ENCODE measurements at regions not wholly inside any gene's neighbourhood (a gene's known extent, or its start where the extent isn't known, plus 50 kb on each side); places are given as distances from the start of the nearest gene placed in this dataset.

DNA sequence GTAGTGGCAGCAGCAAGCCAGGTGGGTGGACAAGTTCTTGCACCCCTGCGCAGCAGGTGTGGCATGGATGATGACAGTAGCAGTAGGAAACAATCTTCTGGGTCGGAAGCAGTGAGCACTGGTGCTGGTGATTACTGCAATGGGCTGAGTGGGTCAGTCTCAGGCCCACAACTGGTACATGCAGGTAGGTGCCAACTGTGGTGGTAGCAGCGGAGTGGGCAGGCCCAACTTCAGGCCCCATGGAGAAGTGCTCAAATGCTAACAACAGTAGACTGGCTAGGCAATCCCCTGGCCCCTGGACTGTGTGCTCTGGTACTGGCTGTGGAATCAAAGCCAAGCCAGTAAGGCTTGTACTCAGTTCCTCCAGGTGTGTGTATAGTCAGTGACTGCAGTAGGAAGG lies 413.7 kb downstream of the PDGFC start:
- H3K9me2 ChIP-seq (ENCODE audit: insufficient read depth): no peaks in the 10 kb centered on the region
- H3K4me3 ChIP-seq (replicated peaks in 1 of 2; ENCODE audit: low read depth in 1 of 2, low read length in 2 of 2): no peak overlapping the region
- ATAC-seq (no peak), DNase-seq (ENCODE audit: low read depth, low spot score) (no peak)
- H3K4me1 ChIP-seq (ENCODE audit: control insufficient read depth in 1 of 2, insufficient read depth in 2 of 2, low read length in 2 of 2): no peaks in the 10 kb centered on the region
- POLR2A ChIA-PET: no interaction called here
- no peak overlapping the region for H2AFZ ChIP-seq (ENCODE audit: low read depth, low read length, poor library complexity, severe bottlenecking)
- H3K9ac ChIP-seq (ENCODE audit: low read length): no peak overlapping the region
- no peaks in the 10 kb centered on the region for H3K9me3 ChIP-seq (ENCODE audit: control insufficient read depth in 1 of 2, insufficient read depth in 1 of 2, low read depth in 1 of 2, low read length in 2 of 2)
- TF ChIP-seq EZH2 (IDR thresholded peaks at IDR 0.05): no peak
- no peak for TF ChIP-seq SRF (IDR thresholded peaks at IDR 0.05; ENCODE audit: low read depth)
- no peak for TF ChIP-seq TCF7L2 (IDR thresholded peaks at IDR 0.05; ENCODE audit: borderline replicate concordance, extremely low read depth, insufficient read depth, insufficient read length)
- TF ChIP-seq, protein P1, sequence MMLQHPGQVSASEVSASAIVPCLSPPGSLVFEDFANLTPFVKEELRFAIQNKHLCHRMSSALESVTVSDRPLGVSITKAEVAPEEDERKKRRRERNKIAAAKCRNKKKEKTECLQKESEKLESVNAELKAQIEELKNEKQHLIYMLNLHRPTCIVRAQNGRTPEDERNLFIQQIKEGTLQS (IDR thresholded peaks at IDR 0.05): no peak
- TF ChIP-seq, protein P2, sequence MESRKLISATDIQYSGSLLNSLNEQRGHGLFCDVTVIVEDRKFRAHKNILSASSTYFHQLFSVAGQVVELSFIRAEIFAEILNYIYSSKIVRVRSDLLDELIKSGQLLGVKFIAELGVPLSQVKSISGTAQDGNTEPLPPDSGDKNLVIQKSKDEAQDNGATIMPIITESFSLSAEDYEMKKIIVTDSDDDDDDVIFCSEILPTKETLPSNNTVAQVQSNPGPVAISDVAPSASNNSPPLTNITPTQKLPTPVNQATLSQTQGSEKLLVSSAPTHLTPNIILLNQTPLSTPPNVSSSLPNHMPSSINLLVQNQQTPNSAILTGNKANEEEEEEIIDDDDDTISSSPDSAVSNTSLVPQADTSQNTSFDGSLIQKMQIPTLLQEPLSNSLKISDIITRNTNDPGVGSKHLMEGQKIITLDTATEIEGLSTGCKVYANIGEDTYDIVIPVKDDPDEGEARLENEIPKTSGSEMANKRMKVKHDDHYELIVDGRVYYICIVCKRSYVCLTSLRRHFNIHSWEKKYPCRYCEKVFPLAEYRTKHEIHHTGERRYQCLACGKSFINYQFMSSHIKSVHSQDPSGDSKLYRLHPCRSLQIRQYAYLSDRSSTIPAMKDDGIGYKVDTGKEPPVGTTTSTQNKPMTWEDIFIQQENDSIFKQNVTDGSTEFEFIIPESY (IDR thresholded peaks at IDR 0.05; ENCODE audit: extremely low read depth, insufficient replicate concordance, low read length): no peak
- TF ChIP-seq RAD21 (IDR thresholded peaks at IDR 0.05; ENCODE audit: low read depth): no peak
- no peak for TF ChIP-seq JUND (IDR thresholded peaks at IDR 0.05)
- no peak for TF ChIP-seq POLR2A (IDR thresholded peaks at IDR 0.05; ENCODE audit: borderline replicate concordance, extremely low read depth, insufficient read depth, insufficient read length)
- TF ChIP-seq, protein P3, sequence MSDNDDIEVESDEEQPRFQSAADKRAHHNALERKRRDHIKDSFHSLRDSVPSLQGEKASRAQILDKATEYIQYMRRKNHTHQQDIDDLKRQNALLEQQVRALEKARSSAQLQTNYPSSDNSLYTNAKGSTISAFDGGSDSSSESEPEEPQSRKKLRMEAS (IDR thresholded peaks at IDR 0.05): no peak
- no peak for TF ChIP-seq ZFX (IDR thresholded peaks at IDR 0.05)
- no peak for TF ChIP-seq YY1 (IDR thresholded peaks at IDR 0.05; ENCODE audit: extremely low read depth, insufficient replicate concordance, low read depth, low read length)
- no peak for TF ChIP-seq ELF1 (IDR thresholded peaks at IDR 0.05; ENCODE audit: borderline replicate concordance, low read depth)
- TF ChIP-seq EZH2phosphoT487 (IDR thresholded peaks at IDR 0.05; ENCODE audit: borderline replicate concordance): no peak
- TF ChIP-seq CBX3 (IDR thresholded peaks at IDR 0.05; ENCODE audit: low read depth): no peak
- no peak for TF ChIP-seq SIN3A (IDR thresholded peaks at IDR 0.05; ENCODE audit: low read depth)
- TF ChIP-seq EGR1 (IDR thresholded peaks at IDR 0.05; ENCODE audit: low read depth): no peak
- no peak for TF ChIP-seq SP1 (IDR thresholded peaks at IDR 0.05; ENCODE audit: low read depth)
- no peak for TF ChIP-seq FOSL1 (IDR thresholded peaks at IDR 0.05; ENCODE audit: low read depth)
- TF ChIP-seq, protein P4, sequence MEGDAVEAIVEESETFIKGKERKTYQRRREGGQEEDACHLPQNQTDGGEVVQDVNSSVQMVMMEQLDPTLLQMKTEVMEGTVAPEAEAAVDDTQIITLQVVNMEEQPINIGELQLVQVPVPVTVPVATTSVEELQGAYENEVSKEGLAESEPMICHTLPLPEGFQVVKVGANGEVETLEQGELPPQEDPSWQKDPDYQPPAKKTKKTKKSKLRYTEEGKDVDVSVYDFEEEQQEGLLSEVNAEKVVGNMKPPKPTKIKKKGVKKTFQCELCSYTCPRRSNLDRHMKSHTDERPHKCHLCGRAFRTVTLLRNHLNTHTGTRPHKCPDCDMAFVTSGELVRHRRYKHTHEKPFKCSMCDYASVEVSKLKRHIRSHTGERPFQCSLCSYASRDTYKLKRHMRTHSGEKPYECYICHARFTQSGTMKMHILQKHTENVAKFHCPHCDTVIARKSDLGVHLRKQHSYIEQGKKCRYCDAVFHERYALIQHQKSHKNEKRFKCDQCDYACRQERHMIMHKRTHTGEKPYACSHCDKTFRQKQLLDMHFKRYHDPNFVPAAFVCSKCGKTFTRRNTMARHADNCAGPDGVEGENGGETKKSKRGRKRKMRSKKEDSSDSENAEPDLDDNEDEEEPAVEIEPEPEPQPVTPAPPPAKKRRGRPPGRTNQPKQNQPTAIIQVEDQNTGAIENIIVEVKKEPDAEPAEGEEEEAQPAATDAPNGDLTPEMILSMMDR (IDR thresholded peaks at IDR 0.05 in 2 of 3, conservative IDR thresholded peaks at IDR 0.05 in 1 of 3; ENCODE audit: borderline replicate concordance in 1 of 3, insufficient read depth in 1 of 3, low read depth in 2 of 3, low read length in 2 of 3): no peak
- CTCF ChIA-PET: no interaction called here
- no peaks in the 10 kb centered on the region for H4K20me1 ChIP-seq (ENCODE audit: insufficient read depth)
- no peaks in the 10 kb centered on the region for H3K79me2 ChIP-seq (ENCODE audit: insufficient read depth, low read length)
- RAD21 ChIA-PET (ENCODE audit: low non-redundant PET in 1 of 2, low total read pairs in 2 of 2, uncharacterized antibody in 2 of 2, unreplicated experiment in 2 of 2): no interaction called here
- intact Hi-C loops (cut with micrococcal nuclease): no loop called here
- no peak overlapping the region for H3K27ac ChIP-seq (ENCODE audit: low read depth, low read length)
- BruUV-seq (replicated peaks): no TSS peak
- no peaks in the 10 kb centered on the region for H3K36me3 ChIP-seq (ENCODE audit: control insufficient read depth in 1 of 2, insufficient read depth in 2 of 2, low read length in 2 of 2)
- no peaks in the 10 kb centered on the region for H3K27me3 ChIP-seq (ENCODE audit: insufficient read depth, low read length)
- H3K4me2 ChIP-seq (ENCODE audit: low read length): no peak overlapping the region

Measured in HCT116 (cell line).